ENCODE measurements at regions not wholly inside any gene's neighbourhood (a gene's known extent, or its start where the extent isn't known, plus 50 kb on each side); places are given as distances from the start of the nearest gene placed in this dataset.

DNA sequence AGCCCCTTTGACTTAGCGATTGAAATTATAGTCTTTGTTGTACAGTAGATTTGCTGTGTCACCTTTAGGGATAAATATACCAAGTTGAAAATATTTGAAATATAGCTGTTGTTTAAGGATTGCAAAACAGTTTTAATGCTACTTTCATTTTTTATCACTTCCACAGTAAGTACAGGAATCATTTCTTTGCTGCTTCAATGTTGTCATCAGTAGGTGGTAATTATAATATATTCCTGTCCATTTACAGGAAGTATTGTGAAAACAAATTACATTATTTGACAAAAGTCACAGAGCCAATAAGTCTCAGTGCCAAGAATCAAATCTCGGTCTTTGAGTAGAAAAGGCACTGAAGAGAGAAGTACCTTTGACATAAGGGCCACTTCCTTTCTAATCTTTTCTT is 342.6 kb upstream of the RGS6 start:
- no peak for DNase-seq (ENCODE audit: low read depth, low spot score)
- TF ChIP-seq CTCF (IDR thresholded peaks at IDR 0.05; ENCODE audit: low read depth, low read length), result no peak
- in situ Hi-C loops (cut with HindIII; ENCODE audit: low sequenced_read_pairs), result no loop called here
- no peak overlapping the region for H3K4me3 ChIP-seq (ENCODE audit: low read depth, low read length)

DNA sequence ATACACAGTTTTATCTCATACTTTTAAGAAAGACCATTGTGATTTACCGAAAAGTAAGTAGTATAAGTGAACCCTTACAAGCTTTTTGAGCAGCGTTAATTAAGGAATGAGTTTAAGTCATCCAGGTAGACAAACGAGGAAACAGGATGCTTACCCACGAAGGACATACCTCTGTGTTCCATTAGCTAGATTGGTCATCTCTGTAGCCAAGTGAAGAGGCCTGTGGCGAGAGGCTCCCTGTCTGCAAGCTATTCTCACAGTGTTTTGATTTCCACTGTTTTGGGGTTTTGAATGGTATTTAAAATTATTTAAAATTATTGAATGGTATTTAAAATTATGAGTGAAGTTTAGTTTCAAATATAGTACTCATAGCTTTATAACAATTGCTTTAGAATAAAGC is 342.1 kb upstream of the RGS6 start:
- no peak for TF ChIP-seq CTCF (IDR thresholded peaks at IDR 0.05; ENCODE audit: low read depth, low read length)
- in situ Hi-C loops (cut with HindIII; ENCODE audit: low sequenced_read_pairs), result no loop called here
- no peak overlapping the region for H3K4me3 ChIP-seq (ENCODE audit: low read depth, low read length)
- DNase-seq (ENCODE audit: low read depth, low spot score), result no peak

- no peak for TF ChIP-seq CTCF (IDR thresholded peaks at IDR 0.05; ENCODE audit: low read depth, low read length)
- H3K4me3 ChIP-seq (ENCODE audit: low read depth, low read length), result no peak overlapping the region
- in situ Hi-C loops (cut with HindIII; ENCODE audit: low sequenced_read_pairs), result no loop called here
- DNase-seq (ENCODE audit: low read depth, low spot score), result no peak
Measured at GRCh38 chr14:71591231-71591630, 341.0 kb upstream of the RGS6 start.

- no peak overlapping the region for H3K4me3 ChIP-seq (ENCODE audit: low read depth, low read length)
- peak; percentile 76 for DNase-seq (ENCODE audit: low read depth, low spot score)
- no peak for TF ChIP-seq CTCF (IDR thresholded peaks at IDR 0.05; ENCODE audit: low read depth, low read length)
- in situ Hi-C loops (cut with HindIII; ENCODE audit: low sequenced_read_pairs), result no loop called here
Measured at GRCh38 chr14:71591929-71592328, 340.3 kb upstream of the RGS6 start.

DNA sequence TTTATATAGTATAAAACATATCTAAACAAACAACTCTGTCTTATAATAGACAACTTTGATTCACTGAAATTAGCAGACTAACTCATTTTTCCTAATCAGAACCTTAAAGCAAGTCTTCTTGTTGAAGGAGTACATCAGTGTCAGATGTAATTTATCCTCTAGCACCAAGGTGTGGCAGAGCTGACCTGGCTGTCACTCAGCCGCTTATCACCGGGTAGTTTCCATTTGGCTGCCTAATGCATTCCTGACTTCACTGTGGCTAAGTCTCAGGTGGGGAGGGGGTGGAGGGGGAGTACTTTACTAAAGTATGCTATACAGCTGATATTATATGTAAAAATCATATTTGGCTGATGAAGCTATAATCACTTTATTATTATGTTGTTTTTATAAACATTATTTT is 339.9 kb upstream of the RGS6 start:
- DNase-seq (ENCODE audit: low read depth, low spot score), result no peak
- H3K4me3 ChIP-seq (ENCODE audit: low read depth, low read length), result no peak overlapping the region
- no peak for TF ChIP-seq CTCF (IDR thresholded peaks at IDR 0.05; ENCODE audit: low read depth, low read length)
- in situ Hi-C loops (cut with HindIII; ENCODE audit: low sequenced_read_pairs), result no loop called here

GRCh38 chr14:71593966-71594365 is 338.3 kb upstream of the RGS6 start:
- in situ Hi-C loops (cut with HindIII; ENCODE audit: low sequenced_read_pairs), result no loop called here
- H3K4me3 ChIP-seq (ENCODE audit: low read depth, low read length), result no peak overlapping the region
- TF ChIP-seq CTCF (IDR thresholded peaks at IDR 0.05; ENCODE audit: low read depth, low read length), result no peak
- no peak for DNase-seq (ENCODE audit: low read depth, low spot score)

DNA sequence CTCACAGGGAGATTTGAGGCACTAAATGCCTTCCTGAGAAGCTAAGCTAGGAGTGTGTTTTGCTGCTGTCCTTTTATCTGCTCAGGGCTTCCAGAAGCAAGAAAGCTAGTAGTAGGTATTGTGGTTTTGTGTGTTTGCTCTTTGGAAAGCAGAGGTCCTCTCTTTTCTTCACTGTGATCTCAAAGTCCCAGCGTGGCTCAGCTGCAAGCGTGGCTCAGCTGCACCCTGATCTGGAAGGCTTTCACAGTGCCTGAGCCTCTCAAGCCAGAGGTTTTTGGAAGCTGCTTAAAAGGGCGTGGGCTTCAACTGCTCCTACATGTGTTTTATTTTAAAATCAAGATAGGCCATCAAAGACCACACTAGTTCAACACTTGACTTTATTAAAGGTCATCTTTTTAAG is 337.4 kb upstream of the RGS6 start:
- in situ Hi-C loops (cut with HindIII; ENCODE audit: low sequenced_read_pairs), result no loop called here
- DNase-seq (ENCODE audit: low read depth, low spot score), result peak; percentile 45
- TF ChIP-seq CTCF (IDR thresholded peaks at IDR 0.05; ENCODE audit: low read depth, low read length), result no peak
- H3K4me3 ChIP-seq (ENCODE audit: low read depth, low read length), result no peak overlapping the region

Measured in astrocyte of the spinal cord (primary cell).